ENCODE measurements at regions not wholly inside any gene's neighbourhood (a gene's known extent, or its start where the extent isn't known, plus 50 kb on each side); places are given as distances from the start of the nearest gene placed in this dataset.

GRCh38 chr9:73219985-73220626 is 68.4 kb downstream of the ANXA1 start:
- Histone ChIP-seq H3K4me3 (no peak overlapping the region), H3K9ac (ENCODE audit: insufficient read length) (no peak overlapping the region), H3K9me3 (ENCODE audit: low read depth, low read length) (no peaks in the 10 kb centered on the region), H3K36me3 (ENCODE audit: insufficient read depth, low read length) (no peaks in the 10 kb centered on the region), H3K27ac (no peak overlapping the region)
- TF ChIP-seq FOXP2 (optimal IDR thresholded peaks at IDR 0.05; ENCODE audit: control extremely low read depth, extremely low read length, insufficient read depth) = no peak
- no peak for TF ChIP-seq POLR2AphosphoS5 (IDR thresholded peaks at IDR 0.05; ENCODE audit: borderline replicate concordance, low read depth, low read length)
- no peak for TF ChIP-seq EZH2 (IDR thresholded peaks at IDR 0.05)
- no peak for DNase-seq (ENCODE audit: low read depth, low spot score)

- Histone ChIP-seq H3K4me3 (no peak overlapping the region), H3K27ac (no peak overlapping the region), H3K36me3 (ENCODE audit: insufficient read depth, low read length) (no peaks in the 10 kb centered on the region), H3K9me3 (ENCODE audit: low read depth, low read length) (no peaks in the 10 kb centered on the region), H3K9ac (ENCODE audit: insufficient read length) (no peak overlapping the region)
- TF ChIP-seq POLR2AphosphoS5 (IDR thresholded peaks at IDR 0.05; ENCODE audit: borderline replicate concordance, low read depth, low read length) = no peak
- no peak for TF ChIP-seq FOXP2 (optimal IDR thresholded peaks at IDR 0.05; ENCODE audit: control extremely low read depth, extremely low read length, insufficient read depth)
- TF ChIP-seq EZH2 (IDR thresholded peaks at IDR 0.05) = no peak
- DNase-seq (ENCODE audit: low read depth, low spot score) = no peak
These were observed 71.9 kb downstream of the ANXA1 start for GRCh38 chr9:73223594-73223993.

- H3K9ac ChIP-seq (ENCODE audit: insufficient read length) = no peak overlapping the region
- DNase-seq (ENCODE audit: low read depth, low spot score) = no peak
- TF ChIP-seq FOXP2 (optimal IDR thresholded peaks at IDR 0.05; ENCODE audit: control extremely low read depth, extremely low read length, insufficient read depth) (no peak), EZH2 (IDR thresholded peaks at IDR 0.05) (no peak), POLR2AphosphoS5 (IDR thresholded peaks at IDR 0.05; ENCODE audit: borderline replicate concordance, low read depth, low read length) (no peak)
- no peaks in the 10 kb centered on the region for H3K36me3 ChIP-seq (ENCODE audit: insufficient read depth, low read length)
- H3K9me3 ChIP-seq (ENCODE audit: low read depth, low read length) = no peaks in the 10 kb centered on the region
- H3K4me3 ChIP-seq = no peak overlapping the region
- H3K27ac ChIP-seq = no peak overlapping the region
These were observed 77.9 kb downstream of the ANXA1 start for GRCh38 chr9:73229543-73229942.

- no peak for DNase-seq (ENCODE audit: low read depth, low spot score)
- Histone ChIP-seq H3K27ac (no peak overlapping the region), H3K4me3 (no peak overlapping the region), H3K9ac (ENCODE audit: insufficient read length) (no peak overlapping the region), H3K36me3 (ENCODE audit: insufficient read depth, low read length) (no peaks in the 10 kb centered on the region), H3K9me3 (ENCODE audit: low read depth, low read length) (no peaks in the 10 kb centered on the region)
- TF ChIP-seq FOXP2 (optimal IDR thresholded peaks at IDR 0.05; ENCODE audit: control extremely low read depth, extremely low read length, insufficient read depth) (no peak), EZH2 (IDR thresholded peaks at IDR 0.05) (no peak)
These were observed 78.6 kb downstream of the ANXA1 start for GRCh38 chr9:73230251-73230650.

GRCh38 chr9:73231203-73231602 is 79.5 kb downstream of the ANXA1 start:
- H3K9ac ChIP-seq (ENCODE audit: insufficient read length) = no peak overlapping the region
- TF ChIP-seq POLR2AphosphoS5 (IDR thresholded peaks at IDR 0.05; ENCODE audit: borderline replicate concordance, low read depth, low read length) = no peak
- no peak for TF ChIP-seq FOXP2 (optimal IDR thresholded peaks at IDR 0.05; ENCODE audit: control extremely low read depth, extremely low read length, insufficient read depth)
- no peak for TF ChIP-seq EZH2 (IDR thresholded peaks at IDR 0.05)

GRCh38 chr9:73233359-73234007 is 81.8 kb downstream of the ANXA1 start:
- Histone ChIP-seq H3K4me3 (no peak overlapping the region), H3K9me3 (ENCODE audit: low read depth, low read length) (no peaks in the 10 kb centered on the region), H3K9ac (ENCODE audit: insufficient read length) (no peak overlapping the region), H3K27ac (no peak overlapping the region), H3K36me3 (ENCODE audit: insufficient read depth, low read length) (no peaks in the 10 kb centered on the region)
- TF ChIP-seq FOXP2 (optimal IDR thresholded peaks at IDR 0.05; ENCODE audit: control extremely low read depth, extremely low read length, insufficient read depth) = no peak
- no peak for DNase-seq (ENCODE audit: low read depth, low spot score)

More at GRCh38 chr9:73231203-73231602, 79.5 kb downstream of the ANXA1 start:
- no peak overlapping the region for H3K4me3 ChIP-seq
- no peaks in the 10 kb centered on the region for H3K36me3 ChIP-seq (ENCODE audit: insufficient read depth, low read length)
- no peak for DNase-seq (ENCODE audit: low read depth, low spot score)
- H3K27ac ChIP-seq = no peak overlapping the region
- H3K9me3 ChIP-seq (ENCODE audit: low read depth, low read length) = no peaks in the 10 kb centered on the region

- H3K27ac ChIP-seq = no peak overlapping the region
- no peaks in the 10 kb centered on the region for H3K36me3 ChIP-seq (ENCODE audit: insufficient read depth, low read length)
- H3K9ac ChIP-seq (ENCODE audit: insufficient read length) = no peak overlapping the region
- no peak for DNase-seq (ENCODE audit: low read depth, low spot score)
- TF ChIP-seq FOXP2 (optimal IDR thresholded peaks at IDR 0.05; ENCODE audit: control extremely low read depth, extremely low read length, insufficient read depth) = no peak
- no peak for TF ChIP-seq EZH2 (IDR thresholded peaks at IDR 0.05)
- no peak for TF ChIP-seq POLR2AphosphoS5 (IDR thresholded peaks at IDR 0.05; ENCODE audit: borderline replicate concordance, low read depth, low read length)
- H3K9me3 ChIP-seq (ENCODE audit: low read depth, low read length) = no peaks in the 10 kb centered on the region
- no peak overlapping the region for H3K4me3 ChIP-seq
These were observed 82.3 kb downstream of the ANXA1 start for GRCh38 chr9:73234008-73234360.

- Histone ChIP-seq H3K9me3 (ENCODE audit: low read depth, low read length) (no peaks in the 10 kb centered on the region), H3K27ac (no peak overlapping the region), H3K4me3 (no peak overlapping the region), H3K9ac (ENCODE audit: insufficient read length) (no peak overlapping the region), H3K36me3 (ENCODE audit: insufficient read depth, low read length) (no peaks in the 10 kb centered on the region)
- DNase-seq (ENCODE audit: low read depth, low spot score) = no peak
- no peak for TF ChIP-seq EZH2 (IDR thresholded peaks at IDR 0.05)
- no peak for TF ChIP-seq POLR2AphosphoS5 (IDR thresholded peaks at IDR 0.05; ENCODE audit: borderline replicate concordance, low read depth, low read length)
- TF ChIP-seq FOXP2 (optimal IDR thresholded peaks at IDR 0.05; ENCODE audit: control extremely low read depth, extremely low read length, insufficient read depth) = no peak
These were observed 85.5 kb downstream of the ANXA1 start for GRCh38 chr9:73237140-73237539.
